ENCODE measurements at regions not wholly inside any gene's neighbourhood (a gene's known extent, or its start where the extent isn't known, plus 50 kb on each side); places are given as distances from the start of the nearest gene placed in this dataset.

- TF ChIP-seq CTCF (conservative IDR thresholded peaks at IDR 0.05; ENCODE audit: low read depth, low read length) (no peak), EZH2phosphoT487 (IDR thresholded peaks at IDR 0.05; ENCODE audit: borderline replicate concordance, low read length) (no peak)
These were observed 369.8 kb upstream of the FAT3 start for GRCh38 chr11:91854780-91855179.
